ENCODE measurements at regions not wholly inside any gene's neighbourhood (a gene's known extent, or its start where the extent isn't known, plus 50 kb on each side); places are given as distances from the start of the nearest gene placed in this dataset.

DNA sequence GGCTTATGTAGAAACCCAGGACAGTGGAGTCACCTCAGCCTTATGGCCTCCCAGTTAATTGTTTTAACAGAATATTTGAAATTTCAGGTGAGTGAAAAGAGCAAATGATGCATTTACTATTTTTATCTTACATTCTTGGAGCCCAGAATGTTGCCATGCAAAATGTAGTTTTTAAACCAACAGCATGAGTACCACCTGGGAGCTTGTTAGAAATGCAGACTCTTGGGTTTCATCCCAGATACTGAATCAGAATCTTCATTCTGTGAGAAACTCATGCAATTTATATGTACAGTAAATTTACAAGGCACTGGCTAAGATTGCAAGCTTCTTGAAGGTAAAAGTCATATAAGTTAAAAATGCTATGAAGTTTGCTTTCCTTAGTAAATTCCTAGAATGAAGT, 654.5 kb upstream of the CDH2 start:
- ATAC-seq (no peak), DNase-seq (ENCODE audit: low spot score in 2 of 2) (no peak)
- Mint-ChIP-seq H3K36me3 (no peaks in the 10 kb centered on the region), H3K9me3 (peaks cover 7 to 9% of the 10 kb centered on the region in 2 donors), H3K27ac (no peak overlapping the region)

DNA sequence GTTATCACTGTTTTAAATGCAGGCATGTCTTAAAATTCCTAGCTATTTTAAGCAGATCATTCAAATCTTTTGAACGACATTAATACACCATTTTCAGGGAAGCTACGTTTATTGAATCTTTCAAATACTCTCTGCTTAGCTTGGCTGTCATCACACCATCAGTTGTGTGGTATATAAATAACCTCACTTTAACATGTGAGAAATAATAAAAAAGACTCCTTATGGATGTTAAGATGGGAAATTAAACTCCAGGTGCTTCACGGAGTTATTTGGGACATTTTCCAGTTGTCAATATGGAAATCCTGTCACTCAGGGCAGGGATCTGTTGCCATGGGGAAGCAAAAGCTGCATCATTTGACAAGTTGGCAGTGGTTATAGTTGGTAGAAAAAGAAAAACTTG, 649.2 kb upstream of the CDH2 start:
- H3K9me3 Mint-ChIP-seq = peaks cover 16 to 23% of the 10 kb centered on the region in 2 donors
- DNase-seq (ENCODE audit: low spot score in 2 of 2) (no peak), ATAC-seq (no peak)
- no peaks in the 10 kb centered on the region for H3K36me3 Mint-ChIP-seq
- no peak overlapping the region for H3K27ac Mint-ChIP-seq

DNA sequence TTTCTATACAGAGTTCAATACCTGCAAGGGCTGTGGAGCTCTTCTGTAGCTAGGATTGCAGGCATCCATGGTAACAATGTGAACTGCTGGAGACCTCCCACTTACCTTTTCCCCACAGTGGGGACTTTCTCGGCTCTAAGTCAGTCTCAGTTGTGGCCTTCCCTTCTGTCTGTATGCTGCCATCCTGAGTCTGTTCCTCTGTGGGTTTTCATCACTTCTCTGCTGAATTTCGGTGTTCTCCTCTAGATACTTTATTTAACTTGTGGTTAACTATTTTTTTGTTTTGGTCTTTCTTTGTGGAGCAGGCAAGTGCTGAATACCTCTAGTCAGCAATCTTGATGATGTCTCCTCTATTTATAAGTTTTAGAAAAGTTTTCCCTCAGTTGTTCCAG, 647.2 kb upstream of the CDH2 start:
- no peak for DNase-seq (ENCODE audit: low spot score in 2 of 2)
- no peak for ATAC-seq
- no peak overlapping the region for H3K27ac Mint-ChIP-seq
- peaks cover 13 to 30% of the 10 kb centered on the region in 2 donors for H3K9me3 Mint-ChIP-seq
- no peaks in the 10 kb centered on the region for H3K36me3 Mint-ChIP-seq

DNA sequence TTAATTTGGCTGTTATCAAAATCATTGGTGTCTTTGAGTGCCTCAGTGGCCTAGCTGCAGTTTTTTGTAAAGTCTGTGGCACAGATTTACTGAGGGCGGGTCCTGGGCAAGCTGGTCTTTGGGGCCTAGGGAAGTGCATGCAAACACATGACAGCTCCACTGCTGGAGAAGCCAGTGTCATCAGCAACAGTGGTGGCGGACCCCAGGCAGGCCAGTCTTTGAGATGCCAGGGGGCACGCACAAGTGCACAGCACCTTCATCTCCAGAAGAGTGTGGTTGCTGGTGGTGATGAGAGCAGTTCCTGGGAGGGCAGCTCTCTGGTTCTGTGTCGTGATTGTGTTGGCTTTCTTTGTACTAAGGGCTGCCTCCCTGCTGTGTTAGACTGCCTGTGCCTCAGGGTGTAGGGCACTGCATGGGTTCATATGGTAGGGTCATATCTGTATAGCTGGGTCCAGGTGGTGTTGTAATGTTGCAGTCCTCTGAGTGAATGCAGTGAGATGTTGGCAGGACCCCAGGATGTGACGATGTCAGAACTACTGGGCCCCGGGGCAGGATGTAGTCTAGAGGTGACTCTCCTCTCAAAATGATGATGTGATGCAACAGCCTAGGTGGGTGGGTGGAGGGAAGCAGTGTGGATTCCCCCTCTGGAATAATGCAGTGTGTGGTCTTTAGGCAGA, 646.7 kb upstream of the CDH2 start:
- peaks cover 12 to 30% of the 10 kb centered on the region in 2 donors for H3K9me3 Mint-ChIP-seq
- DNase-seq (ENCODE audit: low spot score in 2 of 2) = no peak

DNA sequence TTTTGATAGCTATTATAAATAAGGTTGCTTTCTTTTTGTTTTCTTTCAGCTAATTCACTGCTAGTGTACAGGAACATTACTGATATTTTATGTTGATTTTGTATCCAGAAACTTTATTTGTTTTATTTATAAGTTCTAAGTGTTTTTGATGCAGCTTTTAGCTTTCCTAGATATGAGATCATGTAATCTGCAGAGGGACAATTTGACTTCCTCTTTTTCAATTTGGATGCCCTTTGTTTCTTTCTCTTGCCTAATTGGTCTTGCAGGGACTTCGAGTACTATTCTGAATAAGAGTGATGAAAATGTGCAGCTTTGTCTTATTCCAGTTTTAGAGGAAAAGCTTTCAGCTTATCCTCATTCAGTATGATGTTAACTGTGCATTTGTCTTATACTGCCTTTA, 643.4 kb upstream of the CDH2 start:
- peaks cover 12 to 27% of the 10 kb centered on the region in 2 donors for H3K9me3 Mint-ChIP-seq
- H3K36me3 Mint-ChIP-seq = no peaks in the 10 kb centered on the region
- H3K27ac Mint-ChIP-seq = no peak overlapping the region
- no peak for ATAC-seq
- no peak for DNase-seq (ENCODE audit: low spot score in 2 of 2)

More for the DNA sequence above, 646.7 kb upstream of the CDH2 start:
- Mint-ChIP-seq H3K36me3 (no peaks in the 10 kb centered on the region), H3K27ac (no peak overlapping the region)
- ATAC-seq = no peak

DNA sequence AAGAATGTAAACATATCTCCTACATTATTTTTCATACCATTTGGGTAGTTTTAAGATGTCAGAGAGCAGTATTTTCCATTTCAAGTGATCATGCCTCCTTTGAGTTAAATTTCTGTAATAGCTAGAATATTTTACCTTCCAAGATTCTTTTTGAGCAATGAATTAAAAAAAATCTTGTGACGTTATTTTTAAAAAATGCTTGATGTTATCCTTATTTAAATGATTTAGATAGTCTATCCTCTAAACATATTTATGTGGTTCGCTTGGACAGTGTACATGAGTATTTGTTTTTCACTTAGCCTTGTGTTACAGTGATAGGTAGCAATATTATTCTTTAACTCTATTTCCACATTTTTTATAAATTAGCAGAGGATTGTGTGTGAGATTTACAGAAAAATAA, 639.2 kb upstream of the CDH2 start:
- Mint-ChIP-seq H3K9me3 (peaks cover 15 to 23% of the 10 kb centered on the region in 2 donors), H3K36me3 (no peaks in the 10 kb centered on the region), H3K27ac (no peak overlapping the region)
- DNase-seq (ENCODE audit: low spot score in 2 of 2) (no peak), ATAC-seq (no peak)

DNA sequence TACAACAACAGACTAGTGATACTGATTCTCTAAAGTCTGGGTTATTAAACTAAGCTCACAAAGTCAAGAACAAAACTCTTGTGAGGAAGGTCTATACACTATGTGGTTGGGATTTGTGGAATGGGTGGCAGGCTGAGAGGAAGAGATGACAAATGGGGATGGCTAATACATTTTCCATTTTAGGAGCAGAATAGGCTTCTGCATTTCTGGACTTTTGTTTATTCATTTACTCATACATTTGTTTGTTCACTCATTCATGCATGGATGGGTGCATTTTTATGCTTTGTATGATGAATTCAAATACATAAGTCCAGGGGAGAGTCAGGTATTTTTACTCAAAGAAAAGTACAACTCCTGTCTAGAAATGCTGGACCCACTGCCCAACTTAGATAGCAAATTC, 637.4 kb upstream of the CDH2 start:
- Mint-ChIP-seq H3K27ac (no peak overlapping the region), H3K9me3 (peaks cover 14 to 15% of the 10 kb centered on the region in 2 donors), H3K36me3 (peaks cover 0 to 1% of the 10 kb centered on the region in 2 donors)
- DNase-seq (ENCODE audit: low spot score in 2 of 2) (no peak), ATAC-seq (no peak)

DNA sequence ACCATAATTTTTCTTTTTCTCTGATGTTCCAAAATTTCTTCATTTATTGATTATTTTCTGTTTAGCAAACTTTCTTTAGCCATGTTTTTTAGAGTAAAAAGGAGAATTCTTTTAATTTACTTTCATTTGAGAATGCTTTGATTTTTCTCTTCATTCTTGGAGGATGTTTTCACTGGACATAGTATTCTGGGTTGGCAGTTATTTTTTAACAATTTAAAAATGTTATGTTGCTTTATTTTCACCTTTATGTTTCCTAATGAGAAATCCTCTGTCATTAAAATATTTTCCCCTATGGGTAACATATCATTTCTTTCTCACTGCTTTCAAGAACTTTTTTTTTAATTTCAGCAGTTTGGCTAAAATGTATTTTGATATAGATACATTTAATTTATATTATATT, 631.4 kb upstream of the CDH2 start:
- H3K27ac Mint-ChIP-seq = no peak overlapping the region

DNA sequence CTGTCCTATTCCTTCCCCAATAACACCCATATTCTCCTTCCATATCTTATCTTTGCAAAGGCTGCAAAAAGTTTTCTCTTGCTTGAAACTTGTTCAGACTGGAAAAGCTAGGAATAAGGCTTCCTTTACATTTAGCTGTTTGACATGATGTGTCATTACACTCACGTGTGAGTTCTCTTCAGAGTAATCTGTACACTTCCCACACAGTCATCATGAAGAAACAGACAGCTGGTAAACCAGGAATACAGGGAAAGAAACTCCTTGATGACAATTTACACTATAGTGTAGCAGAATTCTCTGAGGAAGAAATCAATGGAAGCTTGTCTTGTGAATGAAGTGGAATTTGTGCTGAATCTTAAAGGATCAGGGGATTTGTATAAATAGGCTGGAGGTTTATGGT, 628.6 kb upstream of the CDH2 start:
- Mint-ChIP-seq H3K27ac (no peak overlapping the region), H3K36me3 (peaks cover 7 to 10% of the 10 kb centered on the region in 2 donors), H3K9me3 (peaks cover 27 to 35% of the 10 kb centered on the region in 2 donors)
- ATAC-seq (no peak), DNase-seq (ENCODE audit: low spot score in 2 of 2) (no peak)

More for the DNA sequence above, 631.4 kb upstream of the CDH2 start:
- Mint-ChIP-seq H3K9me3 (peaks cover 33 to 37% of the 10 kb centered on the region in 2 donors), H3K36me3 (peaks cover 7 to 10% of the 10 kb centered on the region in 2 donors)
- DNase-seq (ENCODE audit: low spot score in 2 of 2) (no peak), ATAC-seq (no peak)

DNA sequence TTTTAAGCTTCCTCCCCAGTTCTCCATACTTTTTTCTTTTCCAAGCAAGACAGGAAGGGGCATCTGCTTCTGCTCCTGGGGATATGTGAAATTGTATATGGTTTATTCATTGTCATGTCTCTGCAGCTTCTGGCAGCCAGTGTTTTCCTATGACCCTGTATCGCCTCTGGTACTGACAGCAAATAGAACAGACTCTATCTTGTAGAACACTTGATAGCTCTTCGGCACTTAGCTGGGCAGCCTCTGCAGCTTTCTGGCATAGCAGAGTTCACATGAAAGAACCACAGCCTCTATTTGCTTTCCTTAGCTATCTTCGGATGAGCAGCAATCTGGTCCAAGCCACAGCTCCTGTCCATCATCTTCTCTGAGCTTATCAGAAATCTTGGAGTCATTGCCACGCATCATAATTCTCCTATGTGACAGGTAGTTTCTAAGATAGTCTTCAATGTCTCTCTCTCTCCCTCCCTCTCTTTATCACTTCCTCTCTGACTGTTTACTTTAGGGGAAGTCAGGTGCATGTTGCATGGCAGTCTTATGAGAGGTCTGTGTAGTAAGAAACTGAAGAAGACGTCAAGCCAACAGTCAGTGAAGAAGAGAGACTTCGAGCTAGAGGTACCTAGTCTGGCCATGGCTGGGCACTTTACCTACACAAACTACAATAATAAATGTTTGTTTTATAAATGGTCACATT, 627.7 kb upstream of the CDH2 start:
- ATAC-seq (no peak), DNase-seq (ENCODE audit: low spot score in 2 of 2) (no peak)
- H3K27ac Mint-ChIP-seq = no peak overlapping the region
- H3K9me3 Mint-ChIP-seq = peaks cover 30 to 35% of the 10 kb centered on the region in 2 donors
- peaks cover 7 to 10% of the 10 kb centered on the region in 2 donors for H3K36me3 Mint-ChIP-seq

DNA sequence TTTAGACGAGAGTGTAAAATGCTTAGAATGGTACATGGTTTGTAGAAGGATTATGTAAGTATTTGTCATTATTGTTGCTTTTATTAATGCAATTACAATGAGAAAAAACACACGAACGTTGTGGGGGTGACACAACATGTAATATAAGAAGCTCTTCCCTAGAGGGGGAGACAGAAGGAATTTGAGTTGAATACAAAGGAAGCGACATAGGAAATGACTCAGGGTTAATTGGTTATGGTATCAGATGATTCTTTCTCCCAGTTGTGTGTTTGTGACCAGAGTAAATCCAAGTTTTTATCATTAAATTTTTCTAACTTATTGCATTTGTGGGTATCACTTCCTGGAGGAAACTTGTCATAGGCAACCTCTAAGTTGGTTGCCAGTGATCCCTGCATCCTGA, 625.6 kb upstream of the CDH2 start:
- Mint-ChIP-seq H3K9me3 (peaks cover 25 to 29% of the 10 kb centered on the region in 2 donors), H3K36me3 (no peaks in the 10 kb centered on the region), H3K27ac (no peak overlapping the region)
- DNase-seq (ENCODE audit: low spot score in 2 of 2) = no peak
- ATAC-seq = no peak

DNA sequence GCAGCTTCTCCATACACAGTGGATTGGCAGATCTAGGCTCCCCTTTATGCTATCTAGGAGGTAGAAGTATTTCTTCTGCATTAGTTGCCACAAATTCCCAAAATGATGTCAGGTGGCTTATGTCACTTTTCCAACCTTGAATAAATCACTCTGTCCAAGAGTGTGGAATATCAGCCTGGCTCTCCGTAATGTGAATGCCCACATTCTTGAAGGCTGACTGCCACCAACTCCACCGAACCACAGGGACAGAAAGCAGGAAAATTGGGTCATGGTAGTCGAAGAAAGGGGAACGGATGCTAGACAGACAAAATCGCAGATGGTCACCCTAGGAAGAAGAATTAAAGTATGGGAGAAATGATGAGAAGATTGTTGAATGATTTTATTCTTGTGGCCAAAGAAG, 624.9 kb upstream of the CDH2 start:
- no peak for ATAC-seq
- H3K36me3 Mint-ChIP-seq = no peaks in the 10 kb centered on the region
- no peak for DNase-seq (ENCODE audit: low spot score in 2 of 2)
- peaks cover 21 to 25% of the 10 kb centered on the region in 2 donors for H3K9me3 Mint-ChIP-seq
- no peak overlapping the region for H3K27ac Mint-ChIP-seq

DNA sequence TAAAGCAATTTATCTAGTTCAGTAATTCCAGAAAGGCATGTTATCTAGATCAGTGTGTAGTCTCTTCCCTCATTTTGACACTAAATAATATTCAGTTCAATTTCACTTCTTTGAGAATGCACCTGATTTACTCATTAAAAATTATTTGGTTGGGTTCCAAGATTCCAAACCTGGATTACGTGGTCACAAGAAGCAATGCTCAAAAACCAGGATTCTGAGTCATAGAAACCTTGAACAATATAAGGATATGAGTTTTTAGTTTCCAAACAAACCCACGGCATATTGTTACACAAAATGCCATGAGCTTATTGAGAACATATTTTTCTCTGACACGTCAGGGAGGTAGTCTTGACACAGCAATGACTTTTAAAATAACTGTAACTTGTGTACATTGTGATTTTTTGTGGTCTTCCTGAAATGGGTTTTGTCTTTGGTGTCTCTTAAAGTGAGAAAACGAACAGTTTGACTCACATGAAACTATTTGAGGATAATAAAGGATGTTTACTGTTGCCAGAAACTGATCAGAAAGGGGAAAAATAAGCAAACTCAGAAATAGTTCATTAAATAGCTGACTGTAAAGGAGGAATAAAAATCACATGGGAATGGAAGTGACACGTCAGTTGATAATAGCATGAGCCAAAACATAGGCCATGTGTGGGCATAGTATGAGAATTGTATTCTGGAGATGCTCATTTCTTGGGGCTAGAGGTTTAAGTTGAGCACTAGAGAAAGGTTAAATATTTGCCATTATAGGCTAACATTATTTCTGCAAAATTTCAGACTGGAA, 617.7 kb upstream of the CDH2 start:
- DNase-seq (ENCODE audit: low spot score in 2 of 2) = no peak
- H3K36me3 Mint-ChIP-seq = peaks cover 0 to 7% of the 10 kb centered on the region in 2 donors

DNA sequence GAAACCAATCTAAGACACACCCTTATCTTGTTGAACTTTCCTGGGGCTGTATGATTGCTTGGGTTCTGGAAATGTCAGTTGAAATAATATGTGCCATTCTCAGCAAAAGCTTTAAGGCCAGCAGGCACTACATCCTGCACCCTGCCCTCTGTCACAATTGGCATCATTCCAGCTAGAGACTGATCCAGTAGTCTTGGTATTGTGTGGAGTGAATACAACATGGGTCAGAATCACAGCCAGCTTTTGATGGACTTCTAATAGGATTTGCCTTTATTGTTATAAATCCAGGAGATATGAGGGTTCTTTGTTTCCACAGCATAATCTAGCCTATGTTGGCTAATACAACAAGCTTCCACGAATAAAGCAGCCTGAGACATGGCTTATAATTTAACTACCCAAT, 617.0 kb upstream of the CDH2 start:
- Mint-ChIP-seq H3K27ac (no peak overlapping the region), H3K36me3 (peaks cover 0 to 7% of the 10 kb centered on the region in 2 donors), H3K9me3 (peaks cover 12 to 14% of the 10 kb centered on the region in 2 donors)
- ATAC-seq (no peak), DNase-seq (ENCODE audit: low spot score in 2 of 2) (no peak)

More for the DNA sequence above, 617.7 kb upstream of the CDH2 start:
- H3K27ac Mint-ChIP-seq = no peak overlapping the region
- ATAC-seq = no peak
- peaks cover 12 to 17% of the 10 kb centered on the region in 2 donors for H3K9me3 Mint-ChIP-seq

DNA sequence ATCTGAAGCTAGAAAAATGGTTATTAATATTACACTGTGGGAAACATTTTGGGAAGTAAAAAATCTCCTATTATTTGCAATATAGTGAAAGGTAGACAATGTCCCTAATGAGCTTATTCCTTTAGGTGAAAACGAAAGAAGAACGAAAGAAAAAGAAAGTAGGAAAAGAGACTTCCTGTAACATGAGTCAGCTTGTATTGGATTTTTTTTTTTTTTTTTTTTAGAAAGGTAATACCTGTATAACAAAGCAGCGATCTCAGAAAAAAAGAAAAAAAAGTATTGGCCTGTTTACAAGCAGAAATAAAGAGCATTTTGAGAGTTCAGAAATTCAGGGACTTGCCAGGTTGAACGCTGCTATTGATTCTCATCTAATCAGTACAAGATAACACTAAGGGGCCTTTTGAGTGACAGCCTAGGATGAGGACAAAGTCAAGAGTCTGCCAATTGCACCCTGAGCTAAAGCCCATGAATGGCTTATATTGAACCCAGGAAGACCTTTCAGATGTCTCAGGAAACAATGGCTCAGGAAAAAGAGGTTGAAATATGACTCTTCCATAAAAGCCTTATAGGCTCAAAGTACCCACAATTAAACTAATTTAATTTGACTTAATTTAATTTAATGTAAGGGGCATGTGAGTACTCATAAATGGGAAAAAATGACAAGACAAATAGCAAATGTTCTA, 615.6 kb upstream of the CDH2 start:
- DNase-seq (ENCODE audit: low spot score in 2 of 2) (no peak), ATAC-seq (no peak)
- Mint-ChIP-seq H3K36me3 (peaks cover 0 to 7% of the 10 kb centered on the region in 2 donors), H3K27ac (no peak overlapping the region), H3K9me3 (peaks cover 11 to 17% of the 10 kb centered on the region in 2 donors)

DNA sequence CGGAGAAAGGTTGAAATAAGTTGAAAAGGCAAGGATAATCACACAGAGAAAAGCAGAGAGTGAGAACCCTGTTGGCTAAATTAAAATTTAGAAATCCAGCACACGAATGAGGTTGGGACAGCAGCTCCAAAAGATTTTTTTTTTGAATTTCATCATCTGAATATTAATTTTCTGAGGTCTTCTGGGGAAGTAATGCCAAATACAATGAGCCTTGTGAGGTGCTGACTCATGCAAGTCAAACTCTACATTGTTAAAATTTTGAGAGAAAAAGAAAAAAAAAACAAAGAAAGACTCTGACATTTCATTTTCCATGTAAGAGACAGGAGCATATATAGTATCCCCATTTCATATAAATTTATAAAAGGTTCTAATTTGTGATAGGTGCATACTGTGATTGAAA, 614.2 kb upstream of the CDH2 start:
- ATAC-seq = no peak
- Mint-ChIP-seq H3K36me3 (peaks cover 0 to 7% of the 10 kb centered on the region in 2 donors), H3K9me3 (peaks cover 7 to 18% of the 10 kb centered on the region in 2 donors), H3K27ac (no peak overlapping the region)
- DNase-seq (ENCODE audit: low spot score in 2 of 2) = no peak

DNA sequence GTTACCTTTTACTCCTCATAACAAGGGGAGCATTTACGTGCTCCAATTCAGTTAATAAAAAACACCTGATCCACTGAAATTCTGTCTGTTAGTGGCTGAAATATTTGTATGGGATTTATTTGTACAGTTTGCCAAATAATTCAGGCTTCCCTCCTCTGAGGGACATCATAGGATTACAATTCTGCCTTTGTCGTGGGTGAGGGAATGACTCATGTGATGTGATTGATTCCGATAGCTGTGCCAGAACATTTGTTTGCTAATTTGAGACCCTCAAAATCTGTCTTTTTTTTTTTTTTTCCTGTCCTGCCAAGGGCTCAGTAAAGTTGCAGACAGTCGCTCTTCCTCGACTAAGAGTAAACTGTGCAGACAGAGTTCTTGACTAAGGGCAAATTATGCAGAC, 612.6 kb upstream of the CDH2 start:
- ATAC-seq = no peak
- Mint-ChIP-seq H3K9me3 (peaks cover 7 to 13% of the 10 kb centered on the region in 2 donors), H3K36me3 (peaks cover 0 to 7% of the 10 kb centered on the region in 2 donors), H3K27ac (no peak overlapping the region)
- no peak for DNase-seq (ENCODE audit: low spot score in 2 of 2)
